GM21619 (cell line): ENCODE measurements at regions not wholly inside any gene's neighbourhood (a gene's known extent, or its start where the extent isn't known, plus 50 kb on each side); places are given as distances from the start of the nearest gene placed in this dataset.
"Not testable (repeated sequence)": the region's sequence is repeated elsewhere in the genome, so short reads cannot be mapped to it uniquely, and the experiment has no call there.

Experiments used
- ATAC-seq: cut with Tn5 transposase; IDR thresholded peaks from one replicate; pipeline ENCODE4 v1.9.1; 2021; ENCODE audit not compliant: unreplicated experiment

DNA sequence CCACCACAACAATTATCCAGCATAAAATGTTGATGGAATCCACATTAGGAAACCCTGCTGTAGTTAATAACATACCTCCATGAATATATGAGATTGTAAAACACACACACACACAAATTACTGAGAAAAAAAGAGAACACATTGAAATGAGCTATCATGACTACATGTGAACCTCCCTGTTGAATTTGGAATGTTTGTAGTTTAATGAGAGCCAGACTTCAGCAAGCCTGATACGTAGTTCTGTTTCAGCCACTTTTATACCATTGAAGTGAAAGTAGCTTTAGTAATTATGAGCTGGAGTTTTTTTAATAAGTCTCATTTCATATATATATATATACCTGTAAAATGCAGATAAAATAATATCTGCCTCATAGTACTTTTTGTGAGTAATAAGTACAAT, 1146.4 kb downstream of the NAALADL2 start:
- ATAC-seq: no peak

GRCh38 chr3:175989161-175989560, 1130.0 kb downstream of the NAALADL2 start:
- ATAC-seq: no peak

DNA sequence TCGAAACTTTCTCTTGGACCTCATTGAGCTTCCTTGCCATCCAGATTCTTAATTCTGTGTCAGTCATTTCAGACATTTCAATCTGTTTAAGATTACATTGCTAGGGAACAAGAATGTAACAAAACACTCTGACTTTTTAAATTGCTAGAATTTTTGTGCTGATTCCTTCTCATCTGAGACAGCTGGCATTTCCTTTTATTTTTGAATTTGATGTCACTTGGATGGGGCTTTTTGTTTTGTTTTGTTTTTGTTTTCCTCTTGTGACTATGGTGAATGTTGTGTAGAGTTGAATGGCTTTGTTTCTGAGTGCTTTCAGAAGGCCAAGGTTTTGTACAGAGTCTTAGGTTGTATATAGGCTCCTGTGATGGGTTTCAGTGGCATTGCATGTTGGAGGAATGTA, 1129.3 kb downstream of the NAALADL2 start:
- ATAC-seq: no peak

- no peak for ATAC-seq
Observed at GRCh38 chr3:175985781-175986180, 1126.6 kb downstream of the NAALADL2 start.

DNA sequence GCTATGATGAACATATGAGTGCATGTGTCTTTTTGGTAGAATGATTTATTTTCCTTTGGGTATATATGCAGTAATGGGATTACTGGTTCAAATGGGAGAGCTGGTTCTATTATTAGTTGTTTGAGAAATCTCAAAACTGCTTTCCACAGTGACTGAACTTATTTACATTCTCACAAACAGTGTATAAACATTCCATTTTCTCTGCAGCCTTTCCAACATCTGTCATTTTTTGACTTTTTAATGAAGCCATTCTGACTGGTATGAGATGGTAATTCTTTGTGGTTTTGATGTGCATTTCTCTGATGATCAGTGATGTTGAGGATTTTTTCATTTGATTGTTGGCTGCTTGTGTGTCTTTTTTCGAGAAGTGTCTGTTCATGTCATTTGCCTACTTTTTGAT, 1124.2 kb downstream of the NAALADL2 start:
- ATAC-seq: no peak

DNA sequence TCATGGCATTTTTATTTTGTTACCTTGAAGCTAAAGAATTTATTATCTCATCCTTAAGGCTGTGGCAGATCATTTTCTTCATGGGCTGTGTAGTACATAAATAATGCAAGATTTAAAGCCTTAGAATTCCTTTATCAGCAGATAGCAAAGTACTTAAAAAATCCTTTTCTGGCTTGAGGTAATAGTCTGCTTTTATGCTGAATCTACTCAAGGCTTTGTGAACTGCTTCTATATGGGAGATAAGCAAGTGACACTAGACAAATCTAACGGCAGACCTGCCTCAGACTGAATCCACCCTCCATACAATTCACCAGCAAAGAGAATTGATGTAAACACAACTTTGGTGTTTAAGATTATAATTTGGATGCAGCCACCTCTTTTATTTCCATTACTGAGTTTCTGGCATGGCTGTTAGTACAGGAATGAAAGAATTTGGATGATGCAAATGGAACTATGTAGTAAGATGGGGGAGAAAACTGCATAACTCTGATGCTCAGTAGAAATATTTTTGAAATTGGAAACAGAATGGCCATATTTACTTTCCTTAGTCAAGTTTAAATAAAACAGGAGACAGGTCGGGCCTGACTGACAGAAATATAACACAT, 1121.5 kb downstream of the NAALADL2 start:
- ATAC-seq: no peak

DNA sequence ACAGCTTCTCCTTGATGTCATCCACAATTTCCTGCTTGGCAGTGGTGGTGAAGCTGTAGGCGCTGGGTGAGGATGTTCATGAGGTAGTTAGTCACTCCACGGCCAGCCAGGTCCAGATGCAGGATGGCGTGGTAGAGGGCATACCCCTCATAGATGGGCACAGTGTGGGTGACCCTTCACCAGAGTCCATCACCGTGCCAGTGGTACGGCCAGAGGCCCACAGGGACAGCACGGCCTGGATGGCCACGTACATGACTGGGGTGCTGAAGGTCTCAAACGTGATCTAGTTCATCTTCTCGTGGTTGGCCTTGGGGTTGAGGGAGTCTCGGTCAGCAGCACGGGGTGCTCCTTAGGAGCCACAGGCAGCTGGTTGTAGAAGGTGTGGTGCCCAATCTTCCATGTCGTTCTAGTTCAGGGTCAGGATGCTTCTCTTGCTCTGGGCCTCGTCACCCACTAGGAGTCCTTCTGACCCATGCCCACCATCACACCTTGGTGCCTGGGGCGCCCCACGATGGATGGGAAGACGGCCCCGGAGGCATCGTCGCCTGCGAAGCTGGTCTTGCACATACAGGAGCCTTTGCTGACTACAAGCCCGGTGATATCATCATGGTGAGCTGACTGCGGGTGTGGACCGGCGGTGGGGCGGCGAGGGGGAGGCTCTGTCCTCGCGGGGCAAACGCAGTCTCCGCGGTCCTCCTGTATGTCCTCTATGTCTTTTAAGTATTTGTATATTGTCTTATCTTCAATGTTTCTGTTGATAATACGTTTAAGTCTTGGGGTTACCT, 1119.0 kb downstream of the NAALADL2 start:
- no peak for ATAC-seq

DNA sequence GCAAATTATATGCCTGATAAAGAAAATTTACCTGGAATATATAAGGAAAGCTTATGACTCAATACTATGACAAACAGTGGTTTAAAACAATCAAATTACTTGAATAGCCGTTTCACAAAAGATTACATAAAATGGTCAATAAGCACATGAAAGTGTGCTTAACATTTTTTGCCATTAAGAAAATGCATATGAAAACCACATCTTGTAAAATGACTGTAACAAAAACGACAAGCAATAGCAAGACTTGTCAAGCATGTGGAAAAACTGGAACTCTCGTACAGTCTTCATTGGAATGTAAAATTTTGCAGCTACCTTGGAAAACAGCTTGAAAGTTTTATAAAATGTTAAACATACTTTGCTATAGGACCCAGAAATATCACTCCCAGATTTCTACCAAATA, 1110.3 kb downstream of the NAALADL2 start:
- ATAC-seq: no peak

- no peak for ATAC-seq
Observed at GRCh38 chr3:175965036-175965435, 1105.9 kb downstream of the NAALADL2 start.

- ATAC-seq: no peak
Observed at GRCh38 chr3:175957427-175957826, 1098.3 kb downstream of the NAALADL2 start.

GRCh38 chr3:175956964-175957363, 1097.8 kb downstream of the NAALADL2 start:
- no peak for ATAC-seq

DNA sequence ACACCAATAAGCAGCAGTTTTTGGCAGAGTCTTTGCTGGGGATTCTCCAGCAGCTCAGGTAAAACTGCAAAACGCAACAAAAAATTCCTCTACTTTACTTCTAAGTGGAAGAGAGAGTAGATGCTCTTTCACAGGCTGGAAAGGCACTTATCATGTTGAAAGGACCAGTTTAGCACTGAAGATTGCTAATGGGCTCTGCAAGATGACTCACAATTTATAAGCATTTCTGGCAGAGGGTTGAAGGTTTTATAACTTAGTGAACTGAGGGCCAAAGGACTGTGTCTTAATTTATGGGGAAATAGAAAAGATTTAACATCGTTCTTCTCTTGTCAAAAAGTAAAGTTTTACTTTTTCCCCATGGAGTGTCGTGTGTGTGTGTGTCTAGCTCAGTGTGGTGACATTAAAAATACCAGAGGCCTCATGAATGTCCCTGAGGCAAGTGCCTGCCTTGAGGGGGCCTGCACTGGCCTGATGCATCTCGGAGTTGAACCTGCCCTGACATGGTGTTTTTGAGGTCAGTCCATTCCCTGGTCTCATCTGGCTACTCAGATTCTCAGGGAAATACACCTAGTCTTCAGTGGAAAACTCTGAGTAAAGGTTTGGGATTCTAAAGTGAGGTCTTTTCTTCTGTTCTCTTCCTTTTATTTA, 1092.0 kb downstream of the NAALADL2 start:
- no peak for ATAC-seq

GRCh38 chr3:175948041-175948440, 1088.9 kb downstream of the NAALADL2 start:
- ATAC-seq: no peak

DNA sequence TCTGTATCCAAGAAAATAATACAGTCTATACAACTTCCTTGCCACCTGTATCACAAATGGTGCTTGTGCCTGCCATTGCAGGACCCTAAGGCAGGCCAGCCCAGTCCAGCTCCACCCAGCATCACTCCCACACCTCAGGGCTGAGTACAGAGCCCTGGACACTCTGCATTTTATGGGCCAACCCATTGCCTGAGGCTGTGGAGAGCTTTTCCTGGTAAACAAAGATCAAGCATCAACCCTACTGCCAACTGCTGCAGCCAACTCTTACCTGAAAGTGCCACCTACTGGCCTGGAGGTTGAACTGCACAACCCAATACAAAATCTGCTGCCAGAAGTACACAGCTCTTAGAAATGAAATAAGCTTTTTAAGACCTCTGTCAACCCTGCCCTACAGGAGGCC, 1082.2 kb downstream of the NAALADL2 start:
- ATAC-seq: no peak

GRCh38 chr3:175940881-175941280, 1081.7 kb downstream of the NAALADL2 start:
- ATAC-seq: no peak

DNA sequence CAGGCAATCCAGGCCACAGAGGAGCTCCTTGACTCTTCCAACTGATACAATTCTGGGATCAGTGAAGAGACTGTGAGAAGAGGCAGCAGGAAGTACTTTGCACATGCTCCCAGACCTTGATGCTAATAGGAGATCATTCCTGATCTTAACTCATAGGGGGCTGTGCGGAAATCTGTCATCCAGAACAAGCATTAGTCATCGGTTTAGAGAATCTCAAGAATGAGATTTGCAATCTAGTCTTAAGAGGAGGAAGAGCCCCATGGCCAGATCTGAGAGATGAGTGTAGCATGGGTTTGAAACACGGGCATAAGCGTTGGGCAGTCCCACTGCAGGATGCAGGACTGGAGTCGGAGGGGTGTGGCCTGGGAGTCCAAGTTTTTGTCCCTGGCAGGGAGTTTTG, 1081.1 kb downstream of the NAALADL2 start:
- no peak for ATAC-seq

DNA sequence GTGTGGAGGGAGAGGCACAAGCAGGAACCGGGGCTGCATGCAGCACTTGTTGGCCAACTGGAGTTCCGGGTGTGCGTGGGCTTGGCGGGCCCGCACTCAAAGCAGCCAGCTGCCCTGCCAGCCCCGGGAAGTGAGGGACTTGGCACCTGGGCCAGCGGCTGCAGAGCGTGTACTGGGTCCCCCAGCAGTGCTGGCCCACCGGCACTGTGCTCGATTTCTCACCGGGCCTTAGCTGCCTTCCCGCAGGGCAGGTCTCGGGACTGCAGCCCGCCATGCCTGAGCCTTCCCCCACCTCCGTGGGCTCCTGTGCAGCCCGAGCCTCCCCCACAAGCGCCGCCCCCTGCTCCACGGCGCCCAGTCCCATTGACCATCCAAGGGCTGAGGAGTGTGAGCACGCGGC, 1078.2 kb downstream of the NAALADL2 start:
- ATAC-seq: not testable (repeated sequence)

DNA sequence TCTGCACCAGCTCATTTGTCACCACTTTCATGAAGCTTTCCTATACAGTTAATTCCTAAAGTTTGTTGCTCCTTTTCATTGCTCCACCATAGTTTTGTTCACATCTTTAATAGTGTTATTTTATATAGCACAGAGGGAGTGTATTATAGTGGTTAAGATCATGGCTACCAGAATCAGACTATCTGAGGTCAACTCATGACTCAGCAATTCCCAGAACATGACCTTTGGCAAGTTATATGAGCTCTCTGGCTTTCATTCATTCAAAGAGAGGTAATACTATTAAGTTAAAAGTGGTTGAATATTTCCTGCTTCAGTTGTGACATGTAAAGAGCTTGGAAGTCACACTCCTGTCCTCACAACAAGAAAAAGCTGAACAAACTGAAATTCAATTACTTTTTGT, 1073.5 kb downstream of the NAALADL2 start:
- ATAC-seq: no peak

DNA sequence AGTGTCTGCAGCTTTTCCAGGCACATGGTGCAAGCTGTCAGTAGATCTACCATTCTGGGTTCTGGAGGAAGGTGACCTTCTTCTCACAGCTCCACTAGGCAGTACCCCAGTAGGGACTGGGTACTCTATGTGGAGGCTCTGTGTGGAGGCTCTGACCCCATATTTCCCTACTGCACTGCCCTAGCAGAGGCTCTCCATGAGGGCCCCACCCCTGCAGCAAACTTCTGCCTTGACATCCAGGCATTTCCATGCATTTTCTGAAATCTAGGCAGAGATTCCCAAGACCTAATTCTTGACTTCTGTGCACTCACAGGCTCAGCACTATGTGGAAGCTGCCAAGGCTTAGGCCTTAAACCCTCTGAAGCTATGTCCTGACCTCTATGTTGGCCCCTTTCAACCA, 1060.0 kb downstream of the NAALADL2 start:
- ATAC-seq: no peak

GRCh38 chr3:175916191-175916934, 1057.2 kb downstream of the NAALADL2 start:
- no peak for ATAC-seq

DNA sequence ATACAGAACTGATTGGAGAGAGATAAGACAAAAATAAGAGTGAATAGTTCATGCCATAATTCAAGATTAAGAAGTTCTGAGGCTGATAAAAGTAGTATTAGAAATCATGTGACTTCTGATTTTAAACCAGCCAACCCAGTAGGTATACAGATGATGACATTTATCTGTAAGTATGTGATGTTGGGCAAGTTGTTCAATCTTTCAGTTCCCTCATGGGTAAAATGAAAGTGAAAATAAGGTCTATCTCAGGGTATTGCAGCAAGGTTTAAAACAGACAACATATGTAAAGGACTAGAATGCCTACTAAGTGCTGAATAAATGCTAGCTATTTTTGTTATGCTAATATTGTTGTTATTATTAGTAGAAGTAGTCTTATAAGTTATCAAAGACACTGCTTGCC, 1055.7 kb downstream of the NAALADL2 start:
- no peak for ATAC-seq

DNA sequence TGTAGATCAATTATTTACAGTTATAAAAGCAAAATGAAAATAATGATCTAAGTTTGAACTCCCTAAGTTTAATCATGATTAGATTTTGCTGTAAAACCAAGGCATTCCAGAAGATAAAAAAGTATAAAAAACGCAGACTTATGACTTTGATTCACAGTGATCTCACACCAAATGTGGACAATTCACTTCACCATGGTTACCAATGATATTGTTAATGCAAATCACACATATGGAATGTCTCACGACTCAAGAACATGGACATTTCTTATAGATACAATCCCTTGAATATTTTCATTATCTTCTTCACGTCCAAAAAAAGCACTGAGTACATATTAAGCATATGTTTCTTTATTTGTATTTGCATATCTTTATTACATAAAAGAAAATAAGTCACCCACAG, 1054.2 kb downstream of the NAALADL2 start:
- ATAC-seq: no peak
